Breast epithelium (tissue), 4 donors: ENCODE measurements at regions not wholly inside any gene's neighbourhood (a gene's known extent, or its start where the extent isn't known, plus 50 kb on each side); places are given as distances from the start of the nearest gene placed in this dataset.

Source experiments
- DNase-seq, 2 donors: peaks; one replicate each; pipeline ENCODE4 v3.0.0-alpha.2; 2019; ENCODE audit warnings: low spot score in 2 of 2
- H3K27ac ChIP-seq, 2 donors: fragments of 200-600 bp; sonication (generic) in 1 of 2; one replicate each; pipeline ENCODE4 v1.5.1; 2016 to 2019; ENCODE audit warnings: mild to moderate bottlenecking in 1 of 2
- H3K27me3 ChIP-seq, 2 donors: fragments of 200-600 bp; sonication (generic) in 1 of 2; one replicate each; pipeline versions ENCODE4 v1.5.1 to v1.6.0; 2017 to 2019; ENCODE audit warnings: control low read depth in 1 of 2, mild to moderate bottlenecking in 1 of 2
- H3K36me3 ChIP-seq: fragments of 200-600 bp; one replicate; pipeline ENCODE4 v1.5.1; 2019
- H3K4me1 ChIP-seq, 2 donors: fragments of 200-600 bp; sonication (generic); one replicate each; pipeline ENCODE4 v1.5.1; 2016 to 2019; ENCODE audit warnings: control low read depth in 1 of 2
- H3K4me3 ChIP-seq, 3 donors: fragments of 200-600 bp; sonication (generic); 1 replicate in 2 of 3; 2 replicates in 1 of 3; pipeline ENCODE4 v1.5.1; 2016 to 2019; ENCODE audit warnings: mild to moderate bottlenecking in 3 of 3, moderate library complexity in 2 of 3
- H3K9me3 ChIP-seq, 2 donors: fragments of 200-600 bp; sonication (generic) in 1 of 2; one replicate each; pipeline ENCODE4 v1.5.1; 2016 to 2019; ENCODE audit warnings: control low read depth in 1 of 2
- CTCF ChIP-seq, 3 donors: fragments of 450-650 bp; IDR thresholded peaks; one replicate each; pipeline ENCODE4 v1.5.1; 2016 to 2017; ENCODE audit warnings: antibody characterized with exemption in 3 of 3, mild to moderate bottlenecking in 3 of 3, moderate library complexity in 3 of 3
- POLR2A ChIP-seq: fragments of 450-650 bp; IDR thresholded peaks from one replicate; pipeline ENCODE4 v1.6.1; 2016; ENCODE audit warnings: antibody characterized with exemption, mild to moderate bottlenecking, moderate library complexity
- POLR2AphosphoS5 ChIP-seq, 3 donors: sonication (generic); formaldehyde crosslinking; IDR thresholded peaks; one replicate each; pipeline ENCODE4 v1.6.1; 2017; ENCODE audit warnings: antibody characterized with exemption in 3 of 3
- intact Hi-C: fragments of 100-400 bp; cut with DNase I; formaldehyde crosslinking; loops from one replicate; pipeline ENCODE4 v1.15.1; 2023; ENCODE audit warnings: low total_unique reads

- no peak for DNase-seq
- Histone ChIP-seq H3K4me1 (no peaks in the 10 kb centered on the region), H3K27ac (no peak overlapping the region), H3K9me3 (no peaks in the 10 kb centered on the region), H3K36me3 (no peaks in the 10 kb centered on the region), H3K4me3 (no peak overlapping the region), H3K27me3 (no peaks in the 10 kb centered on the region)
- TF ChIP-seq POLR2A (no peak), CTCF (IDR thresholded peaks at IDR 0.05) (no peak), POLR2AphosphoS5 (IDR thresholded peaks at IDR 0.05) (no peak)
- intact Hi-C loops: loop anchor here (2.0 kb wide), 1 partner anchor 28 kb away; no protein-coding TSS in a partner anchor
Observed at GRCh38 chr6:148682990-148683389, 63.8 kb upstream of the UST start.

- TF ChIP-seq POLR2AphosphoS5 (IDR thresholded peaks at IDR 0.05): no peak
- TF ChIP-seq POLR2A: no peak
- no peak for TF ChIP-seq CTCF (IDR thresholded peaks at IDR 0.05)
- H3K4me1 ChIP-seq: no peaks in the 10 kb centered on the region
- intact Hi-C loops: no loop called here
- H3K27me3 ChIP-seq: no peaks in the 10 kb centered on the region
- no peaks in the 10 kb centered on the region for H3K9me3 ChIP-seq
- H3K27ac ChIP-seq: no peak overlapping the region
- no peak for DNase-seq
- H3K36me3 ChIP-seq: no peaks in the 10 kb centered on the region
- H3K4me3 ChIP-seq: no peak overlapping the region
Observed at GRCh38 chr6:148689168-148689567, 57.7 kb upstream of the UST start.

DNA sequence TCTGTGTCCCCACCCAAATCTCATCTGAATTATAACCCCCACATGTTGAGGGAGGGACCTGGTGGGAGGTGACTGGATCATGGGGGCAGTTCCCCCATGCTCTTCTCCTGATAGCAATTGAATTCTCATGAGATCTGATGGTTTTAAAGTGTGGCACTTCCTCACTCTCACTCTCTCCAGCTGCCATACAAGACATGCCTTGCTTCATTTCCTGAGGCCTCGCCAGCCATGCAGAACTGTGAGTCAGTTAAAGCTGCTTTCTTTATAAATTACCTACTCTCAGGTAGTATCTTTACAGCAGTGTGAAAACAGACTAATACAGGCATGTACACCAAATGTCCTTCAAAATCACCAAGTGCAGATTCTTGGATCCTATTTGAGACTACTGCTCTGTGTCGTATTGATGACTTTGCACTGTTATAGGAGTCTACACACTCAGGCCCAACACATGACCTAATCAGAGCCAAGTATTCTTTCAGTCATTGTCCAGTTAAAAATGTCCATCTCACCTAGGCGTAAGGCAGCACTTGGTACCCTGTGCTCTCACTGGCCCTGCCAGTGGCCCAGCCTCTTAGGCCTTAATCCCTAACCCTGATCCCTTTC is 52.8 kb upstream of the UST start:
- H3K27ac ChIP-seq: no peak overlapping the region
- intact Hi-C loops: no loop called here
- no peaks in the 10 kb centered on the region for H3K9me3 ChIP-seq
- H3K36me3 ChIP-seq: no peaks in the 10 kb centered on the region
- no peaks in the 10 kb centered on the region for H3K4me1 ChIP-seq
- no peaks in the 10 kb centered on the region for H3K27me3 ChIP-seq
- TF ChIP-seq CTCF (IDR thresholded peaks at IDR 0.05): no peak
- no peak for TF ChIP-seq POLR2A
- no peak for TF ChIP-seq POLR2AphosphoS5 (IDR thresholded peaks at IDR 0.05)
- H3K4me3 ChIP-seq: no peak overlapping the region
- DNase-seq: no peak
